Renal pelvis (tissue), 1 donor: ENCODE measurements at regions not wholly inside any gene's neighbourhood (a gene's known extent, or its start where the extent isn't known, plus 50 kb on each side); places are given as distances from the start of the nearest gene placed in this dataset.
"Not testable (repeated sequence)": the region's sequence is repeated elsewhere in the genome, so short reads cannot be mapped to it uniquely, and the experiment has no call there.

ENCODE experiments used
- DNase-seq: peaks from one replicate; pipeline ENCODE4 v3.0.0-alpha.2; 2013

DNA sequence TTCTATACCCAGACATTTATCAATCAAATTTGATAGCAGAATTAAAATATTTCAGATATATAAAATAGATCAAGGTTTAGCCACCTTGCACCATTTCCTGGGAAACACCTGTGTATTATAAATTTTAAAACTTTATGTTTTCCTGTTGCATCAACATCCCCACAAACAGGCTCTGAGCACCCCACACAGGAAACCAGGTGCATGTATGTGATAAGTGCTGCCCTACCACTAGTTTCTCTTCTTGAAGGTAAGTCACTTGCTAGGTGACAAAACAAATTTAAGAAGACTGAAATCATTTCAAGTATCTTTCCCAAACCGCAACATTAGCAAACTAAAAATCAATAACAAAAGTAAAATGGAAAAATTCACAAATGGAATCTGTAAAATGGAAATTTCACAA is 496.1 kb upstream of the CCDC54 start:
- no peak for DNase-seq

DNA sequence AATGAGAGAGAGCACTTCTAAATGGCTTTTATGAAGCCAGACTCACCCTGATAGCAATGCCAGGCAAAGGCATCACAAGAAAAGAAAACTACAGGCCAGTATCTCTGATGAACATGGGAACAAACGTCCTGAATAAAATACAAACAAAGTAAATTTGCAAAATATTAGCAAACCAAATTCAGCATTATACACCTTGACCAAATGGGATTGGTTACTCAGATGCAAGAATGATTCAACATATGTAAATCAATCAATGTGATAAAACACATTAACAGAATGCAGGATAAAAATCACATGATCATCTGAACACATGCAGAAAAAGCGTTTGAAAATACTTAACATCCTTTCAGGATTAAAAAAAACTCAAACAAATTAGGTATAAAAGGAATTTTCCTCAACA is 494.9 kb upstream of the CCDC54 start:
- no peak for DNase-seq

DNA sequence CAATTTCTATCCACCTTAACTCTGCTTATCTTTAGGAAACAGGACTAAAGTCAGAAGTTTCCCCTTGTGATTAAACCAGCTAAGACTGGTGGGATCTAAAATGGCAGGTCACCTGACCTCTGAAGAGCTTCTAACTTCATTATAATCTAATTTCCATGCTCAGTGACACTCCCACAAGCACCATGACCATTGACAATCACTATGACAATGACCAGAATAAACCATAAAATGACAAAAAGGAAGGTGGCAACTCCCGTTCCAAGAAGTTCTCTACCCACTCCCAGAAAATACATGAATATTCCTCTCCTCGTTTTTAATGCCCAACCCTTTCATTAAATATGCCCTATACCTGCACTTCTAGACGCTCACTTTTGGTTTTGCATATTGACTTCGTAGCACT is 471.2 kb upstream of the CCDC54 start:
- no peak for DNase-seq

DNA sequence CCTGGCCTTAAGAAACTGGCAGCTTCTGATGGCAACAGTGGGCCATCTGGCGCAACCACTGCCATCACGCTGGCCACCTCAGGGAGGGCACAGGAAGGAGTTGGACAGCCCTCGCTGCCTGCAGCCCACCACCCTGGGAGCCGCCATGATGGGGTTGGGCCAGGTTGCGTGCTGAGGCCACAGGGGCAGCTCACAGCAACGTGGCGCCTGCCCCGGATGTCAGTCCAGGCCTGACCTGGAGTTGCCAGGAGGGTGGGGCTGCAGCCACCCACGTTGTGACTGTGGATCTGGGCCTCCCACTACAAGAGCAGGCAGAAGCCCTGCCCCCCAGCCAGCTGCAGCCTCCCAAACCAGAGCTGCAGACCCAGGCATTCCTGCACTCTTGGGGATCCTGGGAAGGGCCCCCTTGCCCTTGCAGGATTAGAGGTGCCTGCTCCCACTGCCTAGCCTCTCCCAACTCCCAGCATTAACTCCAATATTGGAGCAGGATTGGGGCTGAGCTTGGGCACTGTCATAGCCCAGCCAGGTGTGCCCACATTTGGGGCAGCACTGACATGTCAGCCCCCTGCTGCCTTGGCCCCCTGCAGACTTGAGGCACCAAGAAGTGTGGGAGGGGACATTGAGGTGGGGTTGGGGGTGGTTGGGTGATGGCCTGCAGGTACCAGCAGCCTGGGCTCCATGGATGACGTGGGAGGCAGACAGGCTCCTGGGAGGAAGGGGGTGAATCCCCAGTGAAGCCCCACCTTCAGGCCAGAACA is 468.9 kb upstream of the CCDC54 start:
- DNase-seq: no peak

GRCh38 chr3:106913111-106913698 is 464.0 kb upstream of the CCDC54 start:
- DNase-seq: peak; percentile 4

DNA sequence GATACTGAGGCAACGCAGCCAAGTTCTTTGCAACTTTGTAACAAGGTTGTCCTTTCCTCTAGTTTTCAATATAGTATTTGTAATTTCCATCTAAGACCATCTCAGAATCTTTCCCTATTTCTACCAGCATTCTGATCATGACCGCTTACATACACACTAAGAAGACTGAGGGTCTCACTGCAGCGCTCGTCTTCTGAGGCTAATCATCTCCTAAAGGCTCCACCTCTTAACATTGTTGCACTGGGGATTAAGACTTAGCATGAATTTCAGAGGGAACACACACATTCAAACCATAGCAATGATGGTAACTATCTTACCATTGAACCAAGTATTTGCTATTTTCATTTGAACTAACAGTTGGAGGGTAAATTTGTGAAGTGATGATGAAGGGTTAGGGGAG is 463.3 kb upstream of the CCDC54 start:
- DNase-seq: no peak

DNA sequence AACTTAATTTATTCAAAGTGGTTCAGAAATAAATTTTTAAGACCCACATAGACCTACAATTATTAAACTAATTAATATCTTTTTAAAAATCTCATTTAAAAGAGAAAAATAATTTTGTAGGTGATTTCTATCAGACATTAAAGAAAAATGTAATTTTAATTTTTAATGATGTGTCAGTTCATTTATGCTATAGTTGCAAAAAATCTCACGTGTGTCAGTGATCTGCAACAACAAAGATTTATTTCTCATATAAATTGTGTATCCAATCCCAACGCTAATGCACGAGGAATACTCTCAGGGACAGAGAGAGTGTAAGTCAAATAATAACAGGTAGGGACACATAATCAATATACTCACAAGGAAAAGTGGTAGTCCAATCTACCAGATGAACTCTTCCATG is 456.6 kb upstream of the CCDC54 start:
- no peak for DNase-seq

- no peak for DNase-seq
Measured at GRCh38 chr3:106929081-106929480, 448.2 kb upstream of the CCDC54 start.

DNA sequence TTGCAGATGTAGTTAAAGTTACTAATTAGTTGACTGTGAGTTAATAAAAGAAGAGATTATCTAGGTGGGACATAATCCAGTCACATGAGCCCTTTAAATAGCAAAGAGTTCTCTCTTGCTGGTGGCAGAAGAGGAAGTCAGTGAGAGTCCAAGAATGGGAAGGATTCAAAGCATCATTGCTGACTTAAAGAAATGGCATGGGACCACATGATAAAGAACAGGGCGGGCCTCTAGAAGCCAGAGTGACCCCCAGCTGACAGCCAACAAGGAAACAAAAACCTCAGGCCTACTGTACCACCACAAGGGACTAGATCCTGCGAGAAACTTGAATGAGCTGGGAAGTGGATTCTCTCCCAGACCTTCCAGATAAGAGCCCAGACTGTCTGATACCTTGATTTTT is 447.2 kb upstream of the CCDC54 start:
- no peak for DNase-seq

GRCh38 chr3:106931904-106932303 is 445.3 kb upstream of the CCDC54 start:
- DNase-seq: no peak

GRCh38 chr3:106936337-106936736 is 440.9 kb upstream of the CCDC54 start:
- no peak for DNase-seq

DNA sequence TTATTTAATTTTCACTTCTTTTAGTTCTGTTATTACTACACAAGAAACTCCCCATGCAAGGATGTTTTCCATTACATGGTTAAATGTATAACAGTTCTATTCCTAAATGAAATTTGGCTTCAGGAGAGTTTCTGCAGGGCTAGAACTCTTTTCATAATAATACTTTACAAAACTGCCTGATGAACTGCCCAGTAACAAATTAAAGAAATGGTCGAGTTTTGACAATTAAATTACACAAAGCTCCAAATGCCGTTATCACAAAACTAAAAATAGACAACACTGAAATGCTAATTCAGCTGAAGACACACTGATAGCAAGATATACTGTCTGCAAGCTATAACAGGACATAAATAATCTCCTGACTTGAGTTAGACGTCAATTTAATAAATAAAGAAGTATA is 435.2 kb upstream of the CCDC54 start:
- no peak for DNase-seq

- DNase-seq: no peak
Measured at GRCh38 chr3:106943071-106943470, 434.2 kb upstream of the CCDC54 start.

- DNase-seq: no peak
Measured at GRCh38 chr3:106945435-106945834, 431.8 kb upstream of the CCDC54 start.

GRCh38 chr3:106946866-106947265 is 430.4 kb upstream of the CCDC54 start:
- DNase-seq: no peak

DNA sequence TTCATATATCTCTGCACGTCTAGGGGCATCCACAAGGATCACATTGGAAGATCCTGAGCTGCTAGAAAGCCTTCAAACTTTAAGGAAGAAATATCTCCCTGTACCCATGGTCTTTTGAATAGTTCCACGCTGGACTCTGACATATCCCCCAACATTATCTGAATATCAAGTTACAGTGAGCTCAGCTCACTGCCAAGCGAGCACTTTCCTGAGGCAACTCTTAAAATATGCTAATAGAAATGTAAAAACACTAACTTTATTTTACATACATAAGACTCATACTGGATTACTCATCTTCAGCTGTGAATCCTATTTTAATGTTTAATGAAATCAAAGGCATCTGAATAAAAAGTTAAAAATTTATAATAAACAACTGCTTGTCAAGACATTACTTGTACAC is 420.2 kb upstream of the CCDC54 start:
- DNase-seq: no peak

DNA sequence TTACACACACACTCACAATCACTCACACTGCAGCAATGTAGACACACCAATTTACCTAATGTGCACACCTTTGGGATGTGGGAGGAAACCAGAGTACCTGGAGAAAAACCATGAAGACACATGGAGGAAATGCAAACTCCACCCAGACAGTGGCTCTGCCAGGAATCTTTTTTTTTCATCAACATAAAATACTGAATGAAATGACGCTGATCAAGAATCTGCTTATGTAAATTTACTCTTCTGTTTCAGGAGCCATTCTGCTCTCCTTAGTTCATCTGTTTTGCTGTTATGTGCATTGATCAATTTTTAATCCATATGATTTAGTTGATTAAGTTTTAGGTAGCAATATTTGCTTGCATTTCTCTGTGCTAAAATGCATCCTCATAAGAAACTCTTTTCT is 414.2 kb upstream of the CCDC54 start:
- no peak for DNase-seq

- peak; percentile 57 for DNase-seq
Measured at GRCh38 chr3:106963442-106963841, 413.8 kb upstream of the CCDC54 start.

DNA sequence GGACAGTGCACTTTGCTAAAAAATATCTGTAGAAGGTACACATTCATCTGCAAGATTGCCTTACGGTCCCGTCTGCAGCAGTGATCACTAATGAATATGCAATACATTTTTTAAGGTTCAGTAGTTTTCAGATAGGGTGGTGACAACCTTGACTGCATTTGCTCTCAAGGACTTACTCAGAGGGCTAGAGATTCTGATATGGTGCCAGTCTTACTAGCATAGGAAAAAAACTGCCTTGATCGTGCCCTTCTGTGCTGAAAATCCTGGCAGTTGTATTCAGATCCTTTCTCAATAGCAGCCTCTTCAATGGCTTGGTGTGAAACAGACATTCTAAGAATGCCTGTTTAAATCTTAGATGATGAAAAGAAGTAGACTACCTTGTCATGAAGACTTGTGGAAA is 411.9 kb upstream of the CCDC54 start:
- no peak for DNase-seq

- no peak for DNase-seq
Measured at GRCh38 chr3:106969596-106969995, 407.6 kb upstream of the CCDC54 start.

- no peak for DNase-seq
Measured at GRCh38 chr3:106981392-106981791, 395.8 kb upstream of the CCDC54 start.

GRCh38 chr3:106985721-106986120 is 391.5 kb upstream of the CCDC54 start:
- DNase-seq: no peak

DNA sequence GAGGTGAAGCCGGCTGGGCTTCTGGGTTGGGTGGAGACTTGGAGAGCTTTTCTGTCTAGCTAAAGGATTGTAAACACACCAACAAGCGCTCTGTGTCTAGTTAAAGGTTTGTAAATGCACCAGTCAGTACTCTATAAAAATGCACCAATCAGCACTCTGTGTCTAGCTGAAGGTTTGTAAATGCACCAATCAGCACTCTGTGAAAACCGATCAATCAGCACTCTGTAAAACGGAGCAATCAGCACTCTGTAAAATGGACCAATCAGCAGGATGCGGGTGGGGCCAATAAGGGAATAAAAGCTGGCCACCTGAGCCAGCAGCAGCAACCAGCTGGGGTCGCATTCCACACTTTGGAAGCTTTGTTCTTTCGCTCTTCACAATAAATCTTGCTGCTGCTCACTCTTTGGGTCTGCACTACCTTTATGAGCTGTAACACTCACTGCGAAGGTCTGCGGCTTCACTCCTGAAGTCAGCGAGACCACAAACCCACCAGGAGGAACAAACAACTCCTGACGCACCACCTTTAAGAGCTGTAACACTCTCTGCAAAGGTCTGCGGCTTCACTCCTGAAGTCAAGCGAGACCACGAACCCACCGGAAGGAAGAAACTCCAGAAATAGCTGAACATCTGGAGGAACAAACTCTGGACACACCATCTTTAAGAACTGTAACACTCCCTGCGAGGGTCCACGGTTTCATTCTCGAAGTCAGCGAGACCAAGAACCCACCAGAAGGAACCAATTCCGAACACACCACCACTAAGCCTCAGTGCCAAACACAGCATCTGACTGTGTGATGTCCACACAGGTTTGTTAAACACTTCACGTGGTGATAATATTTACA is 378.2 kb upstream of the CCDC54 start:
- DNase-seq: not testable (repeated sequence)
